ENCODE measurements at regions not wholly inside any gene's neighbourhood (a gene's known extent, or its start where the extent isn't known, plus 50 kb on each side); places are given as distances from the start of the nearest gene placed in this dataset.
A peak's percentile ranks its signal among the peaks of the same experiment; 100 is the strongest.

DNA sequence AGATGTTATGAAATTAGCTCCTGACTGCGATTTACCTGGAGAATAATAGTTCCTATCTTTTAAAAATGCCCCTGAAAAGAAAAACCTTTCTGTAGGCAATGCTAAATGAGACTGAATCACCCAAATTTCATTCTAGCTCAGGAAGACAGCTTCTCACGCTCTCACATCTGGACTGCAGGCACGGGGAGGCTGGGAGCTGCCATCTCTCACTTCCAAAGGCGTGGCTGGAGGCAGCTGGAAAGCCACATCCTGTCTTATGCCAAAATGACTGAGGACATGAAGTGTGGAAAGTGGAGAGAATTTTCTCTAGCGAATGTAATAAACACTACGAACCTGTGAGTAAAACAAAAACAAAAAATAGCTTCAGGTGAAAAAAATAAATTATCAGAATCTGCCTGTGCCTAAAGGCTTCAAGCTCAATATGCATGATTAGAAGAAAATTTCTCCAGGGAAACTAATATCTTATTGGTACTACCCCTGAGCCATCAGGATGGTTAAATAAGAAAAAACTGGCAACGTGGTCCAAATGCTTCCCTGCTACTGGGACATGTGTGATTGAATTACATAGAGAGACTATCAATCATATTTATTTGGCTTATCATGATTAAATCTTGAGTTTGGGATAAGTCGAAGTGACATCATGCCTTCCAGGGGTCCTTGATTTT is 58.1 kb upstream of the UBL3 start:
- Histone ChIP-seq H3K4me2 (ENCODE audit: extremely low read depth, insufficient read depth, low read length) (peak overlapping the region; percentile 38), H3K9ac (ENCODE audit: insufficient read depth, low read length) (no peak overlapping the region), H2AFZ (ENCODE audit: low read length) (no peak overlapping the region), H3K79me2 (ENCODE audit: control insufficient read depth, insufficient read depth, low read length) (no peaks in the 10 kb centered on the region), H3K27me3 (ENCODE audit: control insufficient read depth, insufficient read depth, low read length) (no peaks in the 10 kb centered on the region), H3K27ac (ENCODE audit: insufficient read depth, low read length) (no peak overlapping the region), H3K4me1 (ENCODE audit: control insufficient read depth, extremely low read depth, insufficient read depth, low read length) (peaks cover 4% of the 10 kb centered on the region), H3K9me3 (ENCODE audit: control insufficient read depth, insufficient read depth, low read depth, low read length) (no peaks in the 10 kb centered on the region), H3K4me3 (replicated peaks in 1 of 4; ENCODE audit: control extremely low read depth in 1 of 4, insufficient read depth in 1 of 4, low read depth in 3 of 4, low read length in 4 of 4) (no peak overlapping the region), H3K36me3 (ENCODE audit: control insufficient read depth, insufficient read depth, low read length) (no peaks in the 10 kb centered on the region), H4K20me1 (ENCODE audit: control insufficient read depth, extremely low read depth, insufficient read depth, low read length) (no peaks in the 10 kb centered on the region)
- peak; percentile 73 to 78 for DNase-seq (ENCODE audit: low read depth in 2 of 2)
- no peak for TF ChIP-seq EZH2 (IDR thresholded peaks at IDR 0.05; ENCODE audit: low read length, missing control alignments)
- TF ChIP-seq, protein P1, sequence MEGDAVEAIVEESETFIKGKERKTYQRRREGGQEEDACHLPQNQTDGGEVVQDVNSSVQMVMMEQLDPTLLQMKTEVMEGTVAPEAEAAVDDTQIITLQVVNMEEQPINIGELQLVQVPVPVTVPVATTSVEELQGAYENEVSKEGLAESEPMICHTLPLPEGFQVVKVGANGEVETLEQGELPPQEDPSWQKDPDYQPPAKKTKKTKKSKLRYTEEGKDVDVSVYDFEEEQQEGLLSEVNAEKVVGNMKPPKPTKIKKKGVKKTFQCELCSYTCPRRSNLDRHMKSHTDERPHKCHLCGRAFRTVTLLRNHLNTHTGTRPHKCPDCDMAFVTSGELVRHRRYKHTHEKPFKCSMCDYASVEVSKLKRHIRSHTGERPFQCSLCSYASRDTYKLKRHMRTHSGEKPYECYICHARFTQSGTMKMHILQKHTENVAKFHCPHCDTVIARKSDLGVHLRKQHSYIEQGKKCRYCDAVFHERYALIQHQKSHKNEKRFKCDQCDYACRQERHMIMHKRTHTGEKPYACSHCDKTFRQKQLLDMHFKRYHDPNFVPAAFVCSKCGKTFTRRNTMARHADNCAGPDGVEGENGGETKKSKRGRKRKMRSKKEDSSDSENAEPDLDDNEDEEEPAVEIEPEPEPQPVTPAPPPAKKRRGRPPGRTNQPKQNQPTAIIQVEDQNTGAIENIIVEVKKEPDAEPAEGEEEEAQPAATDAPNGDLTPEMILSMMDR (conservative IDR thresholded peaks at IDR 0.05 in 1 of 2, IDR thresholded peaks at IDR 0.05 in 1 of 2; ENCODE audit: low read depth in 1 of 2, low read length in 2 of 2), result no peak

DNA sequence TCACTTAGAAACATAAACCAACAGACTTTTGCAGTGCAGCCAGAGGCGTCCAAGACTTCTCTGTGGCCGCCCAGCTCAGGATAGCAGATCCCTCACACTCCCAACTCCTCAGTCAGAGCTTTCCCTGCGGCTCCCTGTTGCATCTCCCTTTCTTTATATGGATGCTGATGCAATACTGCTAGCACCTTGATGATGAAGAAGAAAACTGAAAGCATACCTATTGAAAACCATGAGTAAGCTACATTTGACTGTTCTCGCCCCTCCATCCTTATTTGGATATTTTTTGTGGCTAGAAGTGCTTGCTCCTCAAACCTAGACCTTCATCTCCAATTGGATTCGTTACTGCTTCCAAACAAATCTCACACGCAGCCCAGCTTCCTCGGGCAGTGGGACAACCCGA is 57.3 kb upstream of the UBL3 start:
- Histone ChIP-seq H3K79me2 (ENCODE audit: control insufficient read depth, insufficient read depth, low read length) (no peaks in the 10 kb centered on the region), H3K9ac (ENCODE audit: insufficient read depth, low read length) (no peak overlapping the region), H3K27me3 (ENCODE audit: control insufficient read depth, insufficient read depth, low read length) (no peaks in the 10 kb centered on the region), H3K4me2 (ENCODE audit: extremely low read depth, insufficient read depth, low read length) (no peak overlapping the region), H4K20me1 (ENCODE audit: control insufficient read depth, extremely low read depth, insufficient read depth, low read length) (no peaks in the 10 kb centered on the region), H3K36me3 (ENCODE audit: control insufficient read depth, insufficient read depth, low read length) (no peaks in the 10 kb centered on the region), H3K27ac (ENCODE audit: insufficient read depth, low read length) (no peak overlapping the region), H3K4me1 (ENCODE audit: control insufficient read depth, extremely low read depth, insufficient read depth, low read length) (peaks cover 4% of the 10 kb centered on the region), H3K4me3 (replicated peaks in 1 of 4; ENCODE audit: control extremely low read depth in 1 of 4, insufficient read depth in 1 of 4, low read depth in 3 of 4, low read length in 4 of 4) (no peak overlapping the region), H3K9me3 (ENCODE audit: control insufficient read depth, insufficient read depth, low read depth, low read length) (no peaks in the 10 kb centered on the region), H2AFZ (ENCODE audit: low read length) (no peak overlapping the region)
- no peak for DNase-seq (ENCODE audit: low read depth in 2 of 2)
- TF ChIP-seq EZH2 (IDR thresholded peaks at IDR 0.05; ENCODE audit: low read length, missing control alignments), result no peak
- TF ChIP-seq, protein P1 (conservative IDR thresholded peaks at IDR 0.05 in 1 of 2, IDR thresholded peaks at IDR 0.05 in 1 of 2; ENCODE audit: low read depth in 1 of 2, low read length in 2 of 2), result no peak

DNA sequence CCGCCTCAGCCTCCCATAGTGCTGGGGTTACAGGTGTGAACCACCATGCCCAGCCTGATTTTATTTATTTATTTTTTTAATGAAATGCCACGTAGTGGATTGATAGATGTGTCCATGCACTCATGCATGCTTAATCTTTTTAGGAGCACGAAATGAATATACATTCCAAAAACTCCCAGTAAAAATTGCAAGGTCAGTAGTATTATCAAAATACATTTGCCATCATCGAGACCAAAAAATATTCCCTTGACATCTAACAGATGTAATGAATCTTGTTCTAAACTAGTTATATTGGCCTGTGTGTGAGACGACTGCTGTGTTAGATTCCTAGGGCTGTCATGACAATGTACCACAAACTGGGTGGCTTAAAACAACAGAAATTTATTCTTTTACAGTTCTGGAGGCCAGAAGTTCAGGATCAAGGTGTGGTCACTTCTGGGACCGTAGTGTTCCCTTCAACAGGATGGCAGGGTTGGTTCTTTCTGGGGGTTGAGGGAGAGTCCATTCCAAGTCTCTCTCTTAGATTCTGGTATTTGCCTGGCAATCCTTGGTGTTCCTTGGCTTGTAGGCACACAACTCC is 56.1 kb upstream of the UBL3 start:
- H3K4me1 ChIP-seq (ENCODE audit: control insufficient read depth, extremely low read depth, insufficient read depth, low read length), result peaks cover 6% of the 10 kb centered on the region
- no peak overlapping the region for H2AFZ ChIP-seq (ENCODE audit: low read length)

More for the DNA sequence above, 56.1 kb upstream of the UBL3 start:
- no peak overlapping the region for H3K9ac ChIP-seq (ENCODE audit: insufficient read depth, low read length)
- H3K27me3 ChIP-seq (ENCODE audit: control insufficient read depth, insufficient read depth, low read length), result no peaks in the 10 kb centered on the region
- TF ChIP-seq, protein P1 (conservative IDR thresholded peaks at IDR 0.05 in 1 of 2, IDR thresholded peaks at IDR 0.05 in 1 of 2; ENCODE audit: low read depth in 1 of 2, low read length in 2 of 2), result no peak
- TF ChIP-seq EZH2 (IDR thresholded peaks at IDR 0.05; ENCODE audit: low read length, missing control alignments), result no peak
- no peak overlapping the region for H3K4me2 ChIP-seq (ENCODE audit: extremely low read depth, insufficient read depth, low read length)
- H3K36me3 ChIP-seq (ENCODE audit: control insufficient read depth, insufficient read depth, low read length), result no peaks in the 10 kb centered on the region
- H3K9me3 ChIP-seq (ENCODE audit: control insufficient read depth, insufficient read depth, low read depth, low read length), result no peaks in the 10 kb centered on the region
- no peak overlapping the region for H3K27ac ChIP-seq (ENCODE audit: insufficient read depth, low read length)
- H3K4me3 ChIP-seq (replicated peaks in 1 of 4; ENCODE audit: control extremely low read depth in 1 of 4, insufficient read depth in 1 of 4, low read depth in 3 of 4, low read length in 4 of 4), result no peak overlapping the region
- DNase-seq (ENCODE audit: low read depth in 2 of 2), result no peak
- H4K20me1 ChIP-seq (ENCODE audit: control insufficient read depth, extremely low read depth, insufficient read depth, low read length), result no peaks in the 10 kb centered on the region
- no peaks in the 10 kb centered on the region for H3K79me2 ChIP-seq (ENCODE audit: control insufficient read depth, insufficient read depth, low read length)

Measured in fibroblast of lung (primary cell).